Right atrium auricular region (tissue), 2 donors: ENCODE measurements at regions not wholly inside any gene's neighbourhood (a gene's known extent, or its start where the extent isn't known, plus 50 kb on each side); places are given as distances from the start of the nearest gene placed in this dataset.

ENCODE experiments used
- DNase-seq: peaks from one replicate; pipeline ENCODE4 v3.0.0-alpha.2; 2019; ENCODE audit warnings: low spot score
- H3K27ac ChIP-seq, 2 donors: fragments of 200-600 bp; sonication (generic); 1 replicate in 1 of 2; 2 replicates in 1 of 2; pipeline ENCODE4 v1.5.1; 2016 to 2019
- H3K27me3 ChIP-seq, 2 donors: fragments of 200-600 bp; sonication (generic); one replicate each; pipeline versions ENCODE4 v1.5.1 to v1.6.0; 2017 to 2019
- H3K36me3 ChIP-seq: fragments of 200-600 bp; sonication (generic); one replicate; pipeline ENCODE4 v1.5.1; 2016
- H3K4me1 ChIP-seq, 2 donors: fragments of 200-600 bp; sonication (generic); one replicate each; pipeline versions ENCODE4 v1.5.1 to v1.6.0; 2017 to 2019
- H3K4me3 ChIP-seq, 2 donors: fragments of 200-600 bp; sonication (generic); 1 replicate in 1 of 2; 2 replicates in 1 of 2; pipeline ENCODE4 v1.5.1; 2017 to 2019; ENCODE audit warnings: mild to moderate bottlenecking in 1 of 2, moderate library complexity in 1 of 2
- H3K9me3 ChIP-seq, 2 donors: fragments of 200-600 bp; sonication (generic); one replicate each; pipeline ENCODE4 v1.5.1; 2019
- TF ChIP-seq, protein P1 (sequence below), 2 donors: fragments of 200-600 bp; sonication (generic); IDR thresholded peaks; one replicate each; pipeline ENCODE4 v1.5.1; 2019; ENCODE audit warnings: antibody characterized with exemption in 2 of 2

DNA sequence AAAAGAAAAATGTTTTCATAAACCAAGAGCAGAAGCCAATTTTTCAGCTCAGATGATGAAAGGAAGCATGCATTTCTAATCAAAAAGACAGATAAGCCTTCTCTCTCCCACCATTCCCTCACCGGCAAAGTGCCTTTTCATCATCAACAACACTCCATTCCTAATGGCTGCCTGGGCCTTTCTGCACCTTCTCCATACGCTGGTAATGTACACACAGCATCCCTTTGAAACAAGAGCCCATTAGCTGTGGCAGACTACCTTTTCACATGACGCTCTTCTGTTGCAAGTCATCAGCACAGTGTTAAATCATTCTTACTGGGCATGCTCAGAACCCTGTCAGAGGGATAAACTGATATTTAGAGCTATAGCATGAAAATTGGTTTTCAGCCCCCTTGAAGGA lies 408.9 kb downstream of the MEIS1 start:
- TF ChIP-seq, protein P1, sequence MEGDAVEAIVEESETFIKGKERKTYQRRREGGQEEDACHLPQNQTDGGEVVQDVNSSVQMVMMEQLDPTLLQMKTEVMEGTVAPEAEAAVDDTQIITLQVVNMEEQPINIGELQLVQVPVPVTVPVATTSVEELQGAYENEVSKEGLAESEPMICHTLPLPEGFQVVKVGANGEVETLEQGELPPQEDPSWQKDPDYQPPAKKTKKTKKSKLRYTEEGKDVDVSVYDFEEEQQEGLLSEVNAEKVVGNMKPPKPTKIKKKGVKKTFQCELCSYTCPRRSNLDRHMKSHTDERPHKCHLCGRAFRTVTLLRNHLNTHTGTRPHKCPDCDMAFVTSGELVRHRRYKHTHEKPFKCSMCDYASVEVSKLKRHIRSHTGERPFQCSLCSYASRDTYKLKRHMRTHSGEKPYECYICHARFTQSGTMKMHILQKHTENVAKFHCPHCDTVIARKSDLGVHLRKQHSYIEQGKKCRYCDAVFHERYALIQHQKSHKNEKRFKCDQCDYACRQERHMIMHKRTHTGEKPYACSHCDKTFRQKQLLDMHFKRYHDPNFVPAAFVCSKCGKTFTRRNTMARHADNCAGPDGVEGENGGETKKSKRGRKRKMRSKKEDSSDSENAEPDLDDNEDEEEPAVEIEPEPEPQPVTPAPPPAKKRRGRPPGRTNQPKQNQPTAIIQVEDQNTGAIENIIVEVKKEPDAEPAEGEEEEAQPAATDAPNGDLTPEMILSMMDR (IDR thresholded peaks at IDR 0.05): no peak
- Histone ChIP-seq H3K9me3 (no peaks in the 10 kb centered on the region), H3K27ac (no peak overlapping the region), H3K4me3 (no peak overlapping the region), H3K36me3 (no peaks in the 10 kb centered on the region), H3K27me3 (no peaks in the 10 kb centered on the region), H3K4me1 (no peaks in the 10 kb centered on the region)
- DNase-seq: no peak

DNA sequence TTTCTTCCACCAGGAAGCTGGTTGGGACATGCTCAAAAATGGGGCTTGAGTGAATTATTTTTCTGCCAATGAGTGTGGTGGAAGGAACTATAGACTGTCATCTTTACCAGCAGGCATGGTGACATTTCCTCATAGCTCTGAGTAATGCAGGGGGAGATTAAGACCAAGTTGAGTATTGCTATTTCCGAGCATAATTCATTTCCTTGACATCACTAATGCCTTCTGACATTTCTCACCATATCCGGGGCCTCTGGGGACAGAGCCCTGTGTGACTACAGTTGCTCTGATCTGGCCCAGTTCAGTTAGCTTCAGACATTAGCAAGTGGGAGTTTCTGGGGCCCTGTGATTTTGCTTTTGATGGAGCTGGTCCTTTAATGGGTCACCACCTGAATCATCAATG lies 410.4 kb downstream of the MEIS1 start:
- Histone ChIP-seq H3K9me3 (no peaks in the 10 kb centered on the region), H3K36me3 (no peaks in the 10 kb centered on the region), H3K4me1 (no peaks in the 10 kb centered on the region), H3K27me3 (no peaks in the 10 kb centered on the region), H3K4me3 (no peak overlapping the region), H3K27ac (no peak overlapping the region)
- TF ChIP-seq, protein P1 (IDR thresholded peaks at IDR 0.05): no peak
- DNase-seq: no peak

DNA sequence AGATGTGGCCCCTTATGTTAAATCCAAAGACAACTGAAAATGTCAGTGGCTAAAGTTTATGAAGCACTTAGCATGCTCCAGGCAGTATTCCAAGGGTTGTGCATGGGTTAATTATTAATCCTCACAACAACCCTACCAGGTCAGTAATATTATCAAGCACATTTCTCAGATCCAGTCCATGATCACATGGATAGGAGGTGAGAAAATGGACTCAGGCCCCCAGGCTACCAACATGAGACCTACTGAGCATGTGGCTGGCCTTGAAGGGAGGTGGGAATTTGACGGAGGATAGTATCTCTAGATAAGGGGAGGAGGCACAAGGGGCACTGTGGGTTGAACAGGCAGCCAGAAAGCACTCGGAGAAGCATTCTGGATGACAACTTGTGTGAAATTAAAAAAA lies 412.0 kb downstream of the MEIS1 start:
- TF ChIP-seq, protein P1 (IDR thresholded peaks at IDR 0.05): no peak
- Histone ChIP-seq H3K36me3 (no peaks in the 10 kb centered on the region), H3K27ac (no peak overlapping the region), H3K4me1 (no peaks in the 10 kb centered on the region), H3K9me3 (no peaks in the 10 kb centered on the region), H3K4me3 (no peak overlapping the region), H3K27me3 (no peaks in the 10 kb centered on the region)
- no peak for DNase-seq

DNA sequence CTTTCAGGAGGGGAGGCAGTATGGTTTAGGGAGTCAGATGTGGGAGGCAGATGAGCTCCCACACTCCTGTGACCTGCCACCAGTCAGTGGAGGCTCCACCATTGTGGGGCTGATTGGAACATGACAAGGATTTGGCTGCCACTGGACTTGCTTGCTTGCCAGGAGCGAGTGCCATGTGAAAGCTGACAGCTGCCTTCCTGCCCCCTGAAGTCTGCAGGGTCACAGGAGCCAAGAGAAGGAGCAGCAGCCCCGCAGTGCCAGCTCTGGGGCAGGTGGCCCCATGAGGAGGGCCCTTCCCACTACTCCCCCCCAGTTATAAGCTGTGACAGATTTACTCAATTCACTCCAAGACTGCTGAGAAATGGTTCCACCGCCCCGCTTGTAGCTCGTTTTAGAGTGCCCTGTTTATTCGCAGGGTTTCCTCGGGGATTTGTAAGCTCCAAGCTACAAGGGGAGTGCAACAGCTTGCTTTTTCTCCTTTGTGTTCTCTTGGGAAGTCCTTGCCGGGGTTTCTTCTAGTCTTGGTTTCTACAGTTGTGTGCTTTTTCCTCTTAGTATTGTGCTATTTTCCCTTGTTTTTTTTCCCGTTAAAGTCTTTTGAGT lies 414.3 kb downstream of the MEIS1 start:
- no peaks in the 10 kb centered on the region for H3K9me3 ChIP-seq
- DNase-seq: no peak
- no peaks in the 10 kb centered on the region for H3K4me1 ChIP-seq
- H3K4me3 ChIP-seq: no peak overlapping the region
- TF ChIP-seq, protein P1 (IDR thresholded peaks at IDR 0.05): no peak
- H3K36me3 ChIP-seq: no peaks in the 10 kb centered on the region
- no peak overlapping the region for H3K27ac ChIP-seq
- H3K27me3 ChIP-seq: no peaks in the 10 kb centered on the region

DNA sequence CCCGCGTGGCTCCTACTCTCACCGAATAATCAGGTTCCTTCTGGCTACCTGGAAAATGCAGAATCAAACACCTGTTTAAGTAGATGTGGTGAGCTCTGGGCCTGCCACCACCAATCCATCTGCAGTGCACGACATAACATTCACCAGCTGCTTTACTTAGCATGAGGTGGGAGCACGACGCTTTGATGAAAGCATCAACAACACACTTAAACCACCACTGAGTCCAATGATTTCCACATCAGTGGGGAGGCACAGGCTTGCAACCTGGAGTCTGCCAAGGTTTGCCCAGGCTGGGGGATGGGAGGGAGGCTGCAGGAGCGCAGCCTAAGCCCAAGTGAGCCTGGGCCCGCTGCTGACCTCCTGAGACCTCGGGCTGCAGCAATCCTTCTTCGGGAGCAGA lies 415.5 kb downstream of the MEIS1 start:
- Histone ChIP-seq H3K9me3 (no peaks in the 10 kb centered on the region), H3K4me1 (no peaks in the 10 kb centered on the region), H3K36me3 (no peaks in the 10 kb centered on the region), H3K4me3 (no peak overlapping the region), H3K27ac (no peak overlapping the region), H3K27me3 (no peaks in the 10 kb centered on the region)
- TF ChIP-seq, protein P1 (IDR thresholded peaks at IDR 0.05): no peak
- DNase-seq: no peak

DNA sequence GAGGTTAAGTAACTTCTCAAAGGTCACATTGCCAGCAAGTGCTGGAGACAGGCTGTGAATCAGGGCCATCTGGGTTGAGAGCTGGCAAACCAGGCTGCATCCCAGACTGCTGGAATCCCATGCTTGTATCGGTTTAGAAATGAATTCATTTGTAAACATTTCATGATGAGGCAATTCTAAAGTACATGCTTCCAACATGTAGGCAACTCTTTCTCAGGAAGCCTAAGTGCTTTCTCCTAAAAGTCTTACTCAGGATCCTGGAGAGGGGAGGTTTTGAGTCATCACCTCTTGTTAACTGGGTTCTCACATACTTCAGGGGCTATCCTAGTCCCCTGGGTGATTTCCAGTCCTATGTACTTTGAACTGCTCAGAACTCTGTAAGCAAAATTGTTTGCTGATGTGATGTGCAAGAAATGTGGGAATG lies 416.5 kb downstream of the MEIS1 start:
- Histone ChIP-seq H3K27ac (no peak overlapping the region), H3K9me3 (no peaks in the 10 kb centered on the region), H3K4me3 (no peak overlapping the region), H3K4me1 (no peaks in the 10 kb centered on the region), H3K27me3 (no peaks in the 10 kb centered on the region), H3K36me3 (no peaks in the 10 kb centered on the region)
- TF ChIP-seq, protein P1 (IDR thresholded peaks at IDR 0.05): no peak
- no peak for DNase-seq
